Progenitor cell of endocrine pancreas (in vitro differentiated cells): ENCODE measurements at regions not wholly inside any gene's neighbourhood (a gene's known extent, or its start where the extent isn't known, plus 50 kb on each side); places are given as distances from the start of the nearest gene placed in this dataset.

Source experiments
- DNase-seq: peaks from one replicate; pipeline ENCODE4 v3.0.0; 2021; ENCODE audit warnings: low spot score; ENCODE audit not compliant: unreplicated experiment
- H3K27ac Mint-ChIP-seq: 2 replicates; pipeline ENCODE4 v1.8.0; 2021; ENCODE audit warnings: mild to moderate bottlenecking, moderate library complexity, mixed read lengths
- H3K27me3 Mint-ChIP-seq: 2 replicates; pipeline ENCODE4 v1.8.0; 2021; ENCODE audit warnings: mixed read lengths
- H3K36me3 Mint-ChIP-seq: 2 replicates; pipeline ENCODE4 v1.8.0; 2022; ENCODE audit warnings: mixed read lengths; ENCODE audit not compliant: insufficient read depth
- H3K4me1 Mint-ChIP-seq: 2 replicates; pipeline ENCODE4 v1.8.0; 2021; ENCODE audit warnings: low read depth, mixed read lengths
- H3K4me3 Mint-ChIP-seq: 2 replicates; pipeline ENCODE4 v1.8.0; 2021; ENCODE audit warnings: low read depth, mild to moderate bottlenecking, moderate library complexity, mixed read lengths
- H3K9me3 Mint-ChIP-seq: 2 replicates; pipeline ENCODE4 v1.8.0; 2021; ENCODE audit warnings: low read depth, mixed read lengths
- CTCF ChIP-seq: fragments of 200-600 bp; sonication (generic); IDR thresholded peaks from one replicate; pipeline ENCODE4 v1.5.0; 2021; ENCODE audit warnings: antibody characterized with exemption, mild to moderate bottlenecking; ENCODE audit not compliant: unreplicated experiment

- TF ChIP-seq CTCF = no peak
- Mint-ChIP-seq H3K4me3 (no peak overlapping the region), H3K27ac (no peak overlapping the region), H3K4me1 (no peaks in the 10 kb centered on the region), H3K27me3 (no peaks in the 10 kb centered on the region), H3K9me3 (peaks cover 5% of the 10 kb centered on the region), H3K36me3 (no peaks in the 10 kb centered on the region)
- no peak for DNase-seq
Measured at GRCh38 chr11:106292526-106292925, 215.1 kb downstream of the AASDHPPT start.

- no peaks in the 10 kb centered on the region for H3K27me3 Mint-ChIP-seq
- TF ChIP-seq CTCF = no peak
- peaks cover 12% of the 10 kb centered on the region for H3K9me3 Mint-ChIP-seq
- no peaks in the 10 kb centered on the region for H3K4me1 Mint-ChIP-seq
- no peak for DNase-seq
- no peak overlapping the region for H3K4me3 Mint-ChIP-seq
- no peak overlapping the region for H3K27ac Mint-ChIP-seq
- H3K36me3 Mint-ChIP-seq = no peaks in the 10 kb centered on the region
Measured at GRCh38 chr11:106295974-106296373, 218.5 kb downstream of the AASDHPPT start.

DNA sequence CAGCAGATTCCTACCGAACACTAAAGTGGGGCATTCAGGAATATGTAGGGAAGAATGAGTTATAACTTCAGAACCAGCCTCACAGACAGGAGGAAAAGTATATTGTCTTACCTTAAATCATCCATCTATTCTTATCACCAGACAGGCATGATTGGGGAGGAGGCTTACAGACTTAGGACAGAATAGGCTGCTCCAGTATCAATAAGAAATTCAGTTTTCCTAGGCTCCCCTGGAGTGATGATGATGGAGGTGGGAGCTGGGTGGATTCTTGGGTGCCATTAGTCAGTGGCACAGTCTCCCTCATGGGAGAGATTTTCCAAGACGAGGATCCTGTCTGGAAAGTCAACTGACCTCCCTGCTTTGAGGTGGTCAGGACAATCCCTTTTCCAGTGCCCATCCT lies 225.0 kb downstream of the AASDHPPT start:
- Mint-ChIP-seq H3K36me3 (peaks cover 3% of the 10 kb centered on the region), H3K4me3 (no peak overlapping the region), H3K4me1 (peaks cover 2% of the 10 kb centered on the region), H3K27ac (no peak overlapping the region), H3K9me3 (peaks cover 19% of the 10 kb centered on the region), H3K27me3 (no peaks in the 10 kb centered on the region)
- DNase-seq = no peak
- TF ChIP-seq CTCF = no peak

DNA sequence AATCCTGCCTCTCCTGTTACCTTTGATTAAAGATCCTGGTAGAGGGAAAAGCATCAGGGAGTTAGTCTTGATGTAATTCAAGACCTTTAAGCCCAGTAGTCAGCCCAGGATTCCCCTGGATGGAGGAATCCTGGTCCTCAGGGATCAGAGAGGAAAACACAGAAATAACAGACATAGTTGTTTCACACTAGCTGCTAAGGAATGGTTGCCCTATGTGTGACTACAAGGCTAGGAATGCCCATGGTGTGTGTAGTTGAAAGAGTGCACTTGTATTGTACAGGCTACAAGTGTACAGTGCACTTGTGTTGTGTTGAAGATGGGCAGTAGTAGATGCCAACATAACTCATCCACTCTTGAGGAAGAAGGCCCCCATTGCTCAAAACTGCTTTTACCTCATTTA lies 226.8 kb downstream of the AASDHPPT start:
- Mint-ChIP-seq H3K4me1 (peaks cover 2% of the 10 kb centered on the region), H3K36me3 (peaks cover 3% of the 10 kb centered on the region), H3K9me3 (peaks cover 11% of the 10 kb centered on the region), H3K27me3 (no peaks in the 10 kb centered on the region), H3K4me3 (no peak overlapping the region), H3K27ac (no peak overlapping the region)
- no peak for DNase-seq
- no peak for TF ChIP-seq CTCF

DNA sequence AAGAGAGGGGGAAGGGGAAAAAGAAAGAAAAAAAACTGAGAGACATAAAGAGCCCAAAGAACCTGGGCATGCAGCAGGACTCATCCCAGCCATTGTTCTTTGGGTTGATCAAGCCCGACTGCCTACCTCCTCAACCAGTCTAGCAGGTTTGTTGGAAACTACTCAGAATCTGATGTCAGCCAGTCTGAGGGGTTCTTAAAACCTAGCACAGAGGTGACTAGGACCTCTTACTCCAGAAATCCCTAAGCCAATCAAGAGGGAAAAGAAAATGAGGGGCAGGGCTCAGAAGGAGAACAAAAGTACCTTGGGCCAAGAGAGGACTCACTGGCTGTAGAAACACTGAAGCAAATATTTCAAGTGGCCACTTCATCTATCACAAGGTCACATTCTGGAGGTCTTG lies 228.0 kb downstream of the AASDHPPT start:
- TF ChIP-seq CTCF = no peak
- Mint-ChIP-seq H3K4me1 (peaks cover 2% of the 10 kb centered on the region), H3K4me3 (no peak overlapping the region), H3K27me3 (no peaks in the 10 kb centered on the region), H3K9me3 (peaks cover 11% of the 10 kb centered on the region), H3K36me3 (peaks cover 3% of the 10 kb centered on the region), H3K27ac (no peak overlapping the region)
- DNase-seq = no peak
